Ishikawa (cell line): ENCODE measurements at regions not wholly inside any gene's neighbourhood (a gene's known extent, or its start where the extent isn't known, plus 50 kb on each side); places are given as distances from the start of the nearest gene placed in this dataset.

Source experiments
- EGR1 ChIP-seq: IDR thresholded peaks from 2 replicates; pipeline ENCODE4 v1.6.1; 2012
- EP300 ChIP-seq: IDR thresholded peaks from 2 replicates; pipeline ENCODE4 v1.6.1; 2012; ENCODE audit warnings: borderline replicate concordance
- NFIC ChIP-seq: IDR thresholded peaks from 2 replicates; pipeline ENCODE4 v1.6.1; 2012
- RAD21 ChIP-seq: IDR thresholded peaks from 2 replicates; pipeline ENCODE4 v1.6.1; 2012; ENCODE audit warnings: low read depth
- REST ChIP-seq: IDR thresholded peaks from 2 replicates; pipeline ENCODE4 v1.6.1; 2012; ENCODE audit warnings: low read depth, mild to moderate bottlenecking
- USF1 ChIP-seq: IDR thresholded peaks from 2 replicates; pipeline ENCODE4 v1.6.1; 2012
- ZBTB7A ChIP-seq: IDR thresholded peaks from 2 replicates; pipeline ENCODE4 v1.6.1; 2012; ENCODE audit warnings: low read depth

- no peak for TF ChIP-seq EP300
- TF ChIP-seq RAD21 = no peak
- TF ChIP-seq REST = no peak
- TF ChIP-seq ZBTB7A = no peak
- TF ChIP-seq USF1 = no peak
- TF ChIP-seq EGR1 = no peak
- TF ChIP-seq NFIC = no peak
Observed at GRCh38 chr2:57536535-57537231, 509.9 kb upstream of the VRK2 start.
